ENCODE measurements at regions not wholly inside any gene's neighbourhood (a gene's known extent, or its start where the extent isn't known, plus 50 kb on each side); places are given as distances from the start of the nearest gene placed in this dataset.

DNA sequence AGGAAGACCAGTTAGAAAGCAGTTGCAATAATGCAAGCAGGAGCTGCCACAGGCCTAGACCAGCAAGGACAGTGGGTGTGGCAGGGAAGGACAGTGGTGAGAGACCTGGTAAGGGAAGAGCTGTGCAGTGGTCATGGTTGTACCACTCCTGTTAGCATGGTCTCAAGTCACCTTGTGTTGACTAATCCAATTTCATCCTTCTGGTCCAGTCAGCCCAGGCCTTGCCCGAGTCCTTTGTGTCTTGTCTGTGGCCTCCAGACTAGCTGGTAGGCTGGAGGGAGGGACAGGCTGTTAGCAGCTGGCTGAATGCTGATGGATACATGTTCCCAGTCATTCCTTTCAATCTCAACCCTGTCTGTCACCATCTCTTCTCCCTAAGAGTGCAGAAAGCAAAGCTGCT lies 54.1 kb upstream of the BRD7 start:
- Histone ChIP-seq H4K20me1 (ENCODE audit: control insufficient read depth, insufficient read depth, insufficient read length) (no peaks in the 10 kb centered on the region), H3K4ac (ENCODE audit: low read depth, low read length) (no peak overlapping the region), H3K9ac (ENCODE audit: extremely low read depth, insufficient read length, low read length) (no peak overlapping the region), H3K27me3 (ENCODE audit: insufficient read depth, low read length) (no peaks in the 10 kb centered on the region), H2BK5ac (ENCODE audit: insufficient read length, low read length) (no peak overlapping the region), H3K79me1 (ENCODE audit: insufficient read depth, low read depth, low read length, poor library complexity, severe bottlenecking) (no peaks in the 10 kb centered on the region), H2AFZ (ENCODE audit: low read length) (no peak overlapping the region), H3K14ac (ENCODE audit: insufficient read depth, low read length) (no peak overlapping the region), H2BK12ac (ENCODE audit: insufficient read length, low read depth, low read length) (no peak overlapping the region), H4K91ac (ENCODE audit: insufficient read length, low read depth, low read length) (no peak overlapping the region), H3K23me2 (ENCODE audit: insufficient read length, low read depth, low read length, poor library complexity, severe bottlenecking) (no peaks in the 10 kb centered on the region), H2AK5ac (ENCODE audit: insufficient read length, low read length) (no peak overlapping the region), H2BK20ac (ENCODE audit: low read depth, low read length, poor library complexity, severe bottlenecking) (no peak overlapping the region), H3K4me1 (ENCODE audit: insufficient read depth, low read length) (no peaks in the 10 kb centered on the region), H2BK120ac (ENCODE audit: low read depth, low read length, poor library complexity, severe bottlenecking) (no peak overlapping the region), H3K79me2 (ENCODE audit: insufficient read depth, low read length) (no peaks in the 10 kb centered on the region), H3K27ac (ENCODE audit: insufficient read length, low read depth, low read length) (no peak overlapping the region), H4K8ac (replicated peaks; ENCODE audit: insufficient read length, low read depth, low read length) (no peak overlapping the region), H4K5ac (ENCODE audit: insufficient read length, low read depth, low read length) (no peak overlapping the region), H3K4me2 (ENCODE audit: insufficient read depth, insufficient read length, low read length) (no peak overlapping the region), H3K18ac (ENCODE audit: insufficient read length, low read depth, low read length) (no peak overlapping the region), H3T11ph (ENCODE audit: low read length) (no peak overlapping the region), H3K56ac (ENCODE audit: insufficient read length, low read depth, low read length) (no peak overlapping the region), H3K9me3 (ENCODE audit: control insufficient read depth, low read depth, low read length) (peaks cover 5% of the 10 kb centered on the region), H2BK15ac (ENCODE audit: low read depth, low read length) (no peak overlapping the region), H3K23ac (ENCODE audit: insufficient read length, low read depth, low read length) (no peak overlapping the region)
- H3K27ac Mint-ChIP-seq = no peak overlapping the region; a peak in 1 of 7 replicates
- no CpG with 5 or more reads among the region's 1 CpG for WGBS (ENCODE audit: extremely low coverage, insufficient read length, low lambda C conversion rate)
- TF ChIP-seq, protein P1, sequence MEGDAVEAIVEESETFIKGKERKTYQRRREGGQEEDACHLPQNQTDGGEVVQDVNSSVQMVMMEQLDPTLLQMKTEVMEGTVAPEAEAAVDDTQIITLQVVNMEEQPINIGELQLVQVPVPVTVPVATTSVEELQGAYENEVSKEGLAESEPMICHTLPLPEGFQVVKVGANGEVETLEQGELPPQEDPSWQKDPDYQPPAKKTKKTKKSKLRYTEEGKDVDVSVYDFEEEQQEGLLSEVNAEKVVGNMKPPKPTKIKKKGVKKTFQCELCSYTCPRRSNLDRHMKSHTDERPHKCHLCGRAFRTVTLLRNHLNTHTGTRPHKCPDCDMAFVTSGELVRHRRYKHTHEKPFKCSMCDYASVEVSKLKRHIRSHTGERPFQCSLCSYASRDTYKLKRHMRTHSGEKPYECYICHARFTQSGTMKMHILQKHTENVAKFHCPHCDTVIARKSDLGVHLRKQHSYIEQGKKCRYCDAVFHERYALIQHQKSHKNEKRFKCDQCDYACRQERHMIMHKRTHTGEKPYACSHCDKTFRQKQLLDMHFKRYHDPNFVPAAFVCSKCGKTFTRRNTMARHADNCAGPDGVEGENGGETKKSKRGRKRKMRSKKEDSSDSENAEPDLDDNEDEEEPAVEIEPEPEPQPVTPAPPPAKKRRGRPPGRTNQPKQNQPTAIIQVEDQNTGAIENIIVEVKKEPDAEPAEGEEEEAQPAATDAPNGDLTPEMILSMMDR (conservative IDR thresholded peaks at IDR 0.05) = no peak
- no peaks in the 10 kb centered on the region for H3K4me1 Mint-ChIP-seq
- H3K27me3 Mint-ChIP-seq (ENCODE audit: low read depth) = peaks cover 5% of the 10 kb centered on the region
- H3K4me3 Mint-ChIP-seq = no peak overlapping the region
- DNase-seq = no peak
- peaks cover 25 to 29% of the 10 kb centered on the region in 2 experiments for H3K9me3 Mint-ChIP-seq
- H3K36me3 Mint-ChIP-seq (ENCODE audit: insufficient read depth in 1 of 3, low read depth in 3 of 3) = peaks cover 9 to 16% (median 12%) of the 10 kb centered on the region in 3 experiments; a peak in 6 of 7 replicates

Measured in H9 (cell line).